ENCODE measurements at regions not wholly inside any gene's neighbourhood (a gene's known extent, or its start where the extent isn't known, plus 50 kb on each side); places are given as distances from the start of the nearest gene placed in this dataset.
A peak's percentile ranks its signal among the peaks of the same experiment; 100 is the strongest.

DNA sequence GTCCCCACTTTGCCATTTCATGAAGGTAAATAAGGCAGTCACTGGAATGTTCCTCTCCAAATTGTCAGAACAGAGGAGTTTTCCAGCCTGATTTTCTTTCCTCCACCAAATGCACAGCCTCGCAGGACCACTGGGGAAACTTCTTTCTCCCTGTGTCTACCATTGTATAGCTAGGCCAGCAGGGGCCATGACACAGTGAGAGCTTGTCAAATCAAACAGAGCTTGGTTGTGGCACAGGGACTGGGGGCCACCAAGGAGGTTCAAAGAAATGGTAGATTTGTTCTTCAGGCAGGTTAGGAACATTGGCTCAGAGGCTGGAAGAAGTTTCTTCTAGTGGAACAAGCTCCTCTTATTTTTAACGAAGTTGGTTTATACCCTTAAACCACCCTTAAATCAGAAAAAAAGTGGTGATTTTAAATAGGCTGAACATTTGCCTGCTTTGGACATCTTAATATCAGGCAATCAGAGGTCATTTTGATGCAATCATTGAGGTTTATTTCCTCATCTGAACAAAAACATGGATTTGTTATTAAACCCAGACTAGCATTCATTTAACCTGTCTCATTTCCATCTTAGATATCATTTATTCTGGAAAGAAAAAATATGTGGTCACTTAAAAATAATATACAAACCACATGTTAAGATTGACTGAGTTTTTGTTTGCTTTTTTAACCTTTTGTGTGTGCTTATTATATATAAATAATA, 105.6 kb downstream of the GTPBP8 start:
- DNase-seq, result no peak

GRCh38 chr3:113097960-113098447, 107.2 kb downstream of the GTPBP8 start:
- no peak for DNase-seq

GRCh38 chr3:113100063-113100462, 109.3 kb downstream of the GTPBP8 start:
- no peak for DNase-seq

DNA sequence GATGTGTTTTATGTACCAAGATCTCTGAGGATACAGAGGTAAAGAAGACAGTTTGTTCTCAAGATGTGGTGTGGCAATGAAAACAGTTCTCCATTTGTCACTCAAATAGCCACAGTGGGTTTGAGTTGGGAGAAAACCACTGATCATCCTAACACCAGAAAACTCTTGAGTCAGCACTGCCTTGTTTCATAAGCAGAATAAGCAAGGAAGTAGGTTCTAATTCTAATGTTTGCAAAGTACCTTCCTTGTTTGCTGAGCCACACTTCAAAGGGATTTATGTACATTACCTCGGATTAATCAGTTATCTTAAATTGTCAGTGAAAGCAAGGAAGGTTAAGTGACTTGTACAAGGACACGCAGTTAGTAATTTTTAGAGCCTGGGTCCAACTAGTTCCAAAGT, 107.8 kb upstream of the BOC start:
- DNase-seq, result no peak

DNA sequence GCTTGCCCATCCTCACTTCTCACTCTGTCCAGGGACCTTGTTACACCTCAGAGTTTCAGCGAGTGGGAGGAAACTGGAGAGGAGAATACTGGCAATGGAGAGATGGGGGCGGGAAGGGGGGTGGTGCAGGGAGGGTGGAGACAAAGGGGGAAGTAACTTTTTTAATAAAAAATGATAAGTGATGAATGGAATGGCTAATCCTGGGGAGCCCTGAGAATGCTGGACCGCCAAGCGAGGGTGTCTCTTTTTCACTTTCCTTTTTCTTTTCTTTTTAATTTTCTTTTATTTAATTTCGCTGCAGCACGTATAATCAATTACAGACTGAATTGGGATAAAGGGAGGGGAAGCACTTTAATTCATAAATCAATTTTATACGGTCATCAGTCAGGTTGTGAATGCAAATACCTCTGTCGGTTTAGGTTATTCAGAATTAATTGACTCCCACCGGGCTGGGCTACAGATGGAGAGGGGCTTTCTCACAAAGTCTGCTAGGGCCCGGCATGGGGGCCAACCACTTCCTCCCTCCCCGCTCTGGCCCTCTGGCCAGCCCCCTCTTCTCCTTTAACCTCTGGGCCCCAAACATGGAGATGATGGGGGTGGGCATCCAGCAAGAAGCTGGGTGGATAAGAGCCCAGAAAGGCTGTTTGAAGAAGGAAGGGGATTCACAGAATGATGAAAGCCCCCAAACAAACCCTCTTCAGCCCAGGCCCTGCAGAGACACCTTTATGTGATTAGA, 106.8 kb upstream of the BOC start:
- DNase-seq, result no peak

- no peak for DNase-seq
Observed at GRCh38 chr3:113105093-113105449, 106.3 kb upstream of the BOC start.

DNA sequence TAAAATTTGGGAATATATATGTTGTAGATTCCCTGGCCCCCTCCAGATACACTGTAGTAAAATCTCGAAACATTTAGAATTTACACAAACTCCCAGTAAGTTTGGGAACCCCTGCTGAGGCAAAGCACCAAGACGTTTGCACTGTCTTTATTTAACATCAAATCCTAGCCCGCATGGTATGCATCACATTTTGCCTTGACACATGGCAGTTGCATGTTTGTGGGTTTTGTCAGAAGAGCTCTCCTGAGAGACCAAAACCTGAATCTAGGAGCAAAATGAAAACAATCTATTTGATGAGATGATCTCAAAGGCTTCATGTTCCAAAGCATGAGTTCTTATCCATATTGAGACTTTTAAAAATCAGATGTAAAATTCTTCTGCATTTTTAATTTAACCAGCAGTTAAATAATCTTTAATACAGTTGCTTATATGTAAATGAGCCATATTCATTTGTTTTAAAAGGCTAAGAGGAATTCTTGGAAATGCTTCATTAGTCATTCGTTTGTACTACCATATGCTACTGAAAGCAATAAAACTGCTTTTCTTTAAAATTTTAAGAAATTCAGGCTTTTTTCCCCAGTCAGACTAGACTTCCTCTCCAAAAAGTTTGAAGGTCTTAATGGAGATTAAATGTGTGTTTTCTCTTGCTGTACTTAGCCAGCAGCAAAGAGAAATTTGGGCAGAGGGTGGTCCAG, 105.2 kb upstream of the BOC start:
- DNase-seq, result no peak

GRCh38 chr3:113110267-113110666, 101.1 kb upstream of the BOC start:
- no peak for DNase-seq

DNA sequence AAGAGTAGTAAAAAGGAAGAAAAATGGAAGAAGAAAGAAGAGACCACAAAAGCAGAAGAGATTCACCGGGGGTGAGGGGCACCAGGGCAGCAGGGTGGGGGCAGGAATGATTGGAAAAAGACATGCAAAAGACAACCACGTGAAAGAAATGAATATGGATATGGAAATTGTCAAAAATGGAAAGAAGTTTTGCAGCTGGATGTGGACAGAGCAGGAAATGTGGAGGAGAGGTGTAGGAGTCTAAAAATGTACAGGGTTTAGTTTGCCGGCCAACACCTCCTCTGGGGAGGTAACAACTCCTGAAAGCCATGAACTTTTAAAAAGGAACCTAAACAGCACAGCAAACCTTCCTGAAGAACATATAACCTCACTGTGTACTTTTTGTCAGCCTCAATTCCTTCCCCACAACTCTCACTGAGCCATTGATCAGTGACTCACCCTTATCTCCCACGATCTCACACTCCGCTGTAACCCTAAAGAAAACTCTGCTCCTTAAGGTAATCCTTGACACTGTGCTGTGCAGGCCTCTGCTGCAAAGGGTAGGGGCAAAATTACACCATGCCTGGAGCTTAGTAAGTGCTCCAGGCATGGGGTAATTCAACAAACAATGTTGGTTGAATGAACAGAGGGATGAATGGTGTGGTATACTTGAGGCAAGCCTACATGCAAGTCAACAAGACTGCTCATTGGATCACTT, 100.2 kb upstream of the BOC start:
- peak; percentile 4 to 15 for DNase-seq

GRCh38 chr3:113113361-113113760, 98.0 kb upstream of the BOC start:
- no peak for DNase-seq

DNA sequence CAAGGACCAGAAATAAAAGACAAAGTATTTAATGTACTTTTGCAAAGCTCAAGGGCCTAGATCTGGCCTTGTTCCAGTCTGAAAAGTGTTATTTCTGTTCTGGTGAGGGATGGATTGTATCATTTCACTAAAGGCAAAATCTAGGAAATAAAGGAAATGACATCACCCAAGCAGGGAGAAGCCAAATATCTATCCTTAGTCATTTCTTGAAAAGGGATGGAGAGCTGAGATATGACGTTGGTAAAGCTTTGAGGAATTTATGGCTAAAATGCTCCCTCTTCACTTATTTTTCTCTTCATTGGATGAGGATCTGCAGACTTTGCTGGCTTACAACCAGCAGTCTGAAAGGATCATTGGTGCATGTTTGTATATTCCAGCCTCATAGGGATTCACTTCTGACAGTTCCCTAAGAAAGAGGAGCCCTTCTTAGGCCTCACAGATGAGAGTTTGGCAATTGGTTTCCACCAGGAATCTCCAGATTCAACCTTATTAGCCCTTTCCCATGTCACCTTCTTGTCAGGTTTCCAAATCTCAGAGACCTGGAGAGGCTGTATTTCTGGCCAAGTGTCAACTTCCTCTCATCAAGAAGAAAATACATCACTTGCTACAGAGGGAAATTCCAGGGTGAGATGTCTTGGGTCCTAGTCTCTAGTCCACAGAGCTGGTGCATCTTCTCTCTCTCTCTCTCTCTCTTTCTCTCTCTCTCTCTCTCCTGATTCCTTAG, 93.7 kb upstream of the BOC start:
- DNase-seq, result no peak

- no peak for DNase-seq
Observed at GRCh38 chr3:113118336-113118735, 93.0 kb upstream of the BOC start.

- no peak for DNase-seq
Observed at GRCh38 chr3:113124256-113124830, 87.0 kb upstream of the BOC start.

- DNase-seq, result no peak
Observed at GRCh38 chr3:113125951-113126350, 85.4 kb upstream of the BOC start.

DNA sequence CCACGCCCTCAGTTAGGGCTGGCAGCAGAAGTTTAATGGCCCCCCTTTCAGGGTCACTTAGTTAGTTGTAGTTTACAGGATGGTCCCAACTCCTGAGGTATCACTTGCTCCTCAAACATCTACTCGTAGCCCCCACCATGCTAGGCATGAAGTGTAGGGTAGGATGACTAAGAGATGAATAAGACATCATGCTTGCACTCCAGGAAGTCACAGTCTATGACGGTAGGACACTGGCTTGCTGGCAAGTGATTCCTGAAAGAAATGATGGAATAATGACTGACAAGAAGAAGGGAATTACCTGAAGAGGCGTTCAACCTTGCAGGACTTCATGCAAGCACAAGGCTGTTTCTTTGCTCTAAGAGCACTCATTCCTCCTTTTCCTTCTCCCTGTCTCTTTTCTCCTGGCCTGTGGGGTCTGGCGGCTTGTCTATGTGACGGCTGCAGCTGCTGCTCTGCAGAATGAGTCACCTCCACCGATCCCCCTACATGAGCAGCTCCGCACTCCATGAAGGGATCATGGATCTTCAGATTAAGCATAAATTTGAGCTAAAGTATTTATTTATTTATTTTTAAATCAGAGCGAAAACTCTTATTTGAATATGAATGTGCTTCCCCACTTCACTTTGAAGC, 82.9 kb upstream of the BOC start:
- DNase-seq, result no peak

DNA sequence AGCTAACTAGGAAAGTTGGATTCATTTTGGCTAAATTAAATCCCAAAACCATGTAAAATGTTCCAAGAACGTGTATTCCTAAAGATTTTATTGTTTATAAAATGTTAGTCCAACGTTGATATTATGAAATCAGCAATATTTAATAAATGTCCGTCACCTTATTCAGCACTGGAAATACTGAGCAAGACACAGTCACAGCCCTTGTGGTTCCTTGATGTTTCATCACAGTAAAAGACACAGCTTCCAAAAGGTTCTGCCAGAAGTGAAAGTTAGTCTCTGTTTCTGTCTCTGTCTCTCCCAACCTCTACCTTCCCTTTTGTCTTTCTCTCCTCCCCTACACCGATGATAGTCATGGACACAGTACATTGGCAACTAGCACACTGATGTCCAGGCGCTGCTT, 82.2 kb upstream of the BOC start:
- DNase-seq, result no peak

DNA sequence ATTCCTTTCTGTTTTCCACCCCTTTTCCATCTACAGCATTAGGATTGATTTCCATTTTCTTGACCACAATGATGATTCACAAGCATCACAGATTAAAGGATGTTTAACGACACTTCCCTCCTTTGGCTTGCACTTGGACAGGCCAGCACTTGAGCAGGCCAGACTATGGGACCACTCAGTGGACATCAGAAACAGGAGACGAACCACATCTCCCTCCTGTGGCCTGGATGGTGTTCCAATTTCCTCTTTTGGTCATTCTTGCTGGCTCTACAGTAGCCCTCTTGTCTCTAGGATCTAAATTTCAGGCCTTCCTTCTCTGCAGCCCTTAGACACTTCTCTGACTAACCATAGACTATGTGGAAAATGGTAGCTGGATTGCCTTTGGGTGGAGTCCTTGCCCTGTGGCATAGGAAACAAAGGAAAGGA, 78.8 kb upstream of the BOC start:
- DNase-seq, result no peak

DNA sequence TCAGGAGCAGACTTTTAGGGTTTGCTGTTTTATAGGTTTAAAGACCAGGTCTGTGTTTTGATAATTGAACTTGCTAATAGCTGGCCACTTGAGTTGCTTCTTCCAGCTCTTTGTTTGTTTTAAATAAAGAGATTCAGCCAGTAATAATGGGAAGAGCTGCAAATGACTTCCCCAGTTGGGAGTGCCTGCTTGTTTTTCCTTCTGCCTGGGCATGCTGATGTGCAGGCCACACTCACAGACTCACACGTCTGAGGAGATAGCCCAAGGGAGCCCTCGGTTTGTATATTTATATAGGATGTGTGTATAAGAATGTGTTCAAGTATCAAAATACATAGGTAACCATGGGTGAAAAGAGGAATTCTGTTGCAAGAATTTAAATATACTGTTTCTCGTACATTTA, 78.2 kb upstream of the BOC start:
- DNase-seq, result no peak

DNA sequence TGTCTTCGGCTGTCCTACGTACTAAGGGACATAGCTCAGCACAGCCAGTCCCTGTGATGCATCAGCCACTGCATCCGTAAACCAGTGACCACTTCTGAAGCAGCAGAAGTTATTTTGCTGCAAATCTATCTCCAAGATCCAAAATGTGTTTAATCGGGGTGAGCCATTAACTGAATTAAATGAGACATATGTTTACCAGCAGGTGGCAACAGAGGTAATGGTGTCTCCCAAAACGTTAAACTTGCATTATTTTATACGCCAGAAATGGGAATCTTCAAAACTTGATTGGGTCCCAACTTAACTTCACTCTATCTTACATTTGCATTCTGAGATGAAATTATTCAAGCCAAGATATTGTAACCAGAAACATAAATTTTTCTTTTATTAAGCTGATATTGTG, 75.3 kb upstream of the BOC start:
- DNase-seq, result no peak

DNA sequence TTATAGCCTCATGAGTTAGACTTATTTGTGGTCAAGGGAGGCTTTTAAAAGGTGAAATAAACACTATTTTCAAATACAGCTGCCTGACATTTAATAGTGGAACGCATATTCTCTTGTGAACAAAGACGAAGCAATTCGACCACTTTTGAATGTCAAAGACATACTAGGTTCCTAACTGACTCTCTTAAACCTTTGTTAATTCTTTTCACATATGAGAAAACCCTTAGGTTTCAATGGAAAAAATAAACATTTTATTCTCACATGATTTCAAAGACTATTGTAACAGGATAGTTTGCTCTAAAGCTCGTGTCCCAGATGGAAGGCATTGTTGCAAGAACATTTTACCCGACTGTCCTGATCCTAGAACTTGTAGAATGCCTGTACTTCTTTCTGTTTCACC, 74.8 kb upstream of the BOC start:
- DNase-seq, result no peak

DNA sequence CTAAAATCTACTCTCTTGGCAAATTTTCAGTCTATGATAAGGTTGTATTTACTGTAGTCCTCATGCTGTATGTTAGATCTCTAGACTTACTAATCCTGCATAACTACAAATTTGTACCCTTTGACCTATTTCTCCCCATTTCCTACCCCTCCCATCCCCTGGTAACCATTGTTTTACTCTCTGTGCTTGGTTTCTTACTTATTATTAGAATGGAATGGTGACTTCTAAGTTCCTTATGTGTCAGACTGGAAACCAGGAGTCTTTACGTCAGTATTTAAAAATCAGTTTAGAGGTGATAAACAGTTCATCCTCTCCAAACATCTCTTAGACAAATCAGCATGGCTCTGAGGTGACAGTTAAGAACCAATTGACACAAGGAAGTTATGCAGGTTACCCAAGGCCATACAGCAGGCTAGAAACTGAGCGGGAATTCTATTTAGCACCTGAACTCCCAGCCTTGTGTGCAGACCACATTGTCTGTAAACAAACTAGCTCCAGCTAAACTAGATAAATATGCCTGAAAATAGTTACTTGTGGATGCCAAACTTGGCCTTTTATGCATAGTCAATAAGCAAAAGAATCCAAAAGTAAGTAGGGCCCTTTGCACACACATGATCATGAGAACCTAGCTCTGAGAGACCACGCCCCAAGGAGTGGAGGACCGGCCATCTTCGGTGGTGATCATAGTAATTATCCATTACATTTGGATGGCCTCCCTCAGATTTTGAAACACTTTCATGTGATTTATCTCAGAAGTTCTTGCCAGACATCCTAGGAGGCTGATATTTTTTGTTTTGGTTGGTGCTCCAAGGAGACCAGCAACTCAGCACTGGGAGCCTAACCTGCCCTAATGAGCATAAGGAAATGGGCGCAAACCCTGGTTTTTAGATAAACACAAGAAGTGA, 72.3 kb upstream of the BOC start:
- DNase-seq, result no peak
